Neural cell (in vitro differentiated cells): ENCODE measurements at regions not wholly inside any gene's neighbourhood (a gene's known extent, or its start where the extent isn't known, plus 50 kb on each side); places are given as distances from the start of the nearest gene placed in this dataset.

Experiments
- H2AFZ ChIP-seq: fragments of 200-600, 300-800 bp; sonication (generic), shearing (Covaris generic); 2 replicates; pipeline ENCODE4 v1.6.0; 2014; ENCODE audit warnings: low read depth, mild to moderate bottlenecking, antibody characterized with exemption, low read length, moderate library complexity
- H3F3A ChIP-seq: fragments of 200-600 bp; shearing (Covaris generic); 2 replicates; pipeline ENCODE4 v1.6.1; 2016; ENCODE audit warnings: mild to moderate bottlenecking, moderate library complexity, mixed read lengths, antibody characterized with exemption, low read length; ENCODE audit not compliant: insufficient read depth, poor library complexity, severe bottlenecking
- H3K27ac ChIP-seq: fragments of 200-600, 300-800 bp; sonication (generic), shearing (Covaris generic); 2 replicates; pipeline ENCODE4 v1.5.1; 2014; ENCODE audit warnings: mild to moderate bottlenecking, low read length, moderate library complexity
- H3K27me3 ChIP-seq: fragments of 300-800, 200-600 bp; sonication (generic), shearing (Covaris generic); 2 replicates; pipeline ENCODE4 v1.6.0; 2014; ENCODE audit warnings: mild to moderate bottlenecking, low read depth, low read length, moderate library complexity; ENCODE audit not compliant: insufficient read depth
- H3K36me3 ChIP-seq: fragments of 300-800, 200-600 bp; sonication (generic), shearing (Covaris generic); 2 replicates; pipeline ENCODE4 v1.5.1; 2014; ENCODE audit warnings: mild to moderate bottlenecking, antibody characterized with exemption, low read length, moderate library complexity; ENCODE audit not compliant: insufficient read depth
- H3K4me2 ChIP-seq: fragments of 300-800, 200-600 bp; sonication (generic), shearing (Covaris generic); 2 replicates; pipeline ENCODE4 v1.6.0; 2014; ENCODE audit warnings: mild to moderate bottlenecking, low read length
- H3K4me3 ChIP-seq: fragments of 300-800, 200-600 bp; sonication (generic), shearing (Covaris generic); 2 replicates; pipeline ENCODE4 v1.5.1; 2014; ENCODE audit warnings: mild to moderate bottlenecking, low read length, moderate library complexity
- H3K79me2 ChIP-seq: fragments of 200-600 bp; shearing (Covaris generic); replicated peaks from 2 replicates; pipeline ENCODE4 v1.6.0; 2014; ENCODE audit warnings: mild to moderate bottlenecking, low read length, moderate library complexity; ENCODE audit not compliant: insufficient read depth
- H3K9ac ChIP-seq: fragments of 300-800, 200-600 bp; sonication (generic), shearing (Covaris generic); 2 replicates; pipeline ENCODE4 v1.6.1; 2016; ENCODE audit warnings: mild to moderate bottlenecking, low read length, mixed read lengths
- H3K9me2 ChIP-seq: fragments of 200-600 bp; shearing (Covaris generic); 2 replicates; pipeline ENCODE4 v1.6.1; 2016; ENCODE audit warnings: mild to moderate bottlenecking, low read length, mixed read lengths; ENCODE audit not compliant: insufficient read depth
- H3K9me3 ChIP-seq: fragments of 200-600, 300-800 bp; sonication (generic), shearing (Covaris generic); 2 replicates; pipeline ENCODE4 v1.6.1; 2016; ENCODE audit warnings: mild to moderate bottlenecking, mixed run types, low read length, moderate library complexity, mixed read lengths
- H4K20me1 ChIP-seq: fragments of 200-600 bp; shearing (Covaris generic); 2 replicates; pipeline ENCODE4 v1.6.1; 2016; ENCODE audit warnings: mild to moderate bottlenecking, mixed run types; ENCODE audit not compliant: insufficient read depth
- CTCF ChIP-seq: fragments of 450-650 bp; IDR thresholded peaks from 2 replicates; pipeline ENCODE4 v1.5.1; 2014; ENCODE audit warnings: antibody characterized with exemption, mild to moderate bottlenecking, moderate library complexity; ENCODE audit not compliant: poor library complexity, severe bottlenecking
- EP300 ChIP-seq: fragments of 450-650 bp; conservative IDR thresholded peaks from 2 replicates; pipeline ENCODE4 v1.6.1; 2014; ENCODE audit warnings: antibody characterized with exemption, mild to moderate bottlenecking, moderate library complexity; ENCODE audit not compliant: poor library complexity, severe bottlenecking
- EZH2 ChIP-seq: fragments of 200-600, 300-800 bp; shearing (Covaris generic), sonication (generic); IDR thresholded peaks from 2 replicates; pipeline ENCODE4 v1.6.1; 2014; ENCODE audit warnings: antibody characterized with exemption, low read length, borderline replicate concordance, mild to moderate bottlenecking; ENCODE audit not compliant: insufficient read depth, poor library complexity, severe bottlenecking
- MXI1 ChIP-seq: fragments of 450-650 bp; conservative IDR thresholded peaks from 2 replicates; pipeline ENCODE4 v1.6.1; 2014; ENCODE audit warnings: antibody characterized with exemption, mild to moderate bottlenecking; ENCODE audit not compliant: poor library complexity, severe bottlenecking
- POLR2AphosphoS5 ChIP-seq: IDR thresholded peaks from 2 replicates; pipeline ENCODE4 v1.6.1; 2012
- RAD21 ChIP-seq: fragments of 450-650 bp; conservative IDR thresholded peaks from 2 replicates; pipeline ENCODE4 v1.6.1; 2014; ENCODE audit warnings: antibody characterized with exemption, mild to moderate bottlenecking, moderate library complexity
- REST ChIP-seq: IDR thresholded peaks from 2 replicates; pipeline ENCODE4 v1.6.1; 2012; ENCODE audit warnings: borderline replicate concordance
- SMC3 ChIP-seq: fragments of 450-650 bp; conservative IDR thresholded peaks from 2 replicates; pipeline ENCODE4 v1.6.1; 2014; ENCODE audit warnings: antibody characterized with exemption, mild to moderate bottlenecking, moderate library complexity; ENCODE audit not compliant: poor library complexity
- TAF1 ChIP-seq: IDR thresholded peaks from 2 replicates; pipeline ENCODE4 v1.6.1; 2012; ENCODE audit warnings: low read depth

GRCh38 chr3:76436894-76437293 lies 603.0 kb upstream of the ROBO2 start:
- H3K9me3 ChIP-seq = no peaks in the 10 kb centered on the region
- H3K27me3 ChIP-seq = no peaks in the 10 kb centered on the region
- H3K27ac ChIP-seq = no peak overlapping the region
- H3K79me2 ChIP-seq = no peaks in the 10 kb centered on the region
- H3K4me3 ChIP-seq = no peak overlapping the region
- no peaks in the 10 kb centered on the region for H3F3A ChIP-seq
- no peak for TF ChIP-seq MXI1
- no peak for TF ChIP-seq SMC3
- no peak for TF ChIP-seq RAD21
- no peak for TF ChIP-seq REST
- TF ChIP-seq TAF1 = no peak
- no peak for TF ChIP-seq POLR2AphosphoS5
- no peak for TF ChIP-seq EP300
- no peak for TF ChIP-seq EZH2
- H3K9me2 ChIP-seq = no peaks in the 10 kb centered on the region
- H3K4me2 ChIP-seq = no peak overlapping the region
- no peaks in the 10 kb centered on the region for H4K20me1 ChIP-seq
- no peak overlapping the region for H3K9ac ChIP-seq
- H2AFZ ChIP-seq = no peak overlapping the region
- no peaks in the 10 kb centered on the region for H3K36me3 ChIP-seq

- no peaks in the 10 kb centered on the region for H3K9me2 ChIP-seq
- TF ChIP-seq SMC3 (no peak), REST (no peak), RAD21 (no peak), EP300 (no peak), EZH2 (no peak), POLR2AphosphoS5 (no peak), MXI1 (no peak), TAF1 (no peak), CTCF (no peak)
- no peaks in the 10 kb centered on the region for H3K36me3 ChIP-seq
- no peak overlapping the region for H2AFZ ChIP-seq
- no peaks in the 10 kb centered on the region for H3K27me3 ChIP-seq
- H3K4me3 ChIP-seq = no peak overlapping the region
- no peaks in the 10 kb centered on the region for H3F3A ChIP-seq
- H3K79me2 ChIP-seq = no peaks in the 10 kb centered on the region
- no peaks in the 10 kb centered on the region for H4K20me1 ChIP-seq
- H3K9me3 ChIP-seq = no peaks in the 10 kb centered on the region
- no peak overlapping the region for H3K4me2 ChIP-seq
- H3K27ac ChIP-seq = no peak overlapping the region
- H3K9ac ChIP-seq = no peak overlapping the region
These were observed 600.9 kb upstream of the ROBO2 start for GRCh38 chr3:76438971-76439370.
